ENCODE measurements at regions not wholly inside any gene's neighbourhood (a gene's known extent, or its start where the extent isn't known, plus 50 kb on each side); places are given as distances from the start of the nearest gene placed in this dataset.

DNA sequence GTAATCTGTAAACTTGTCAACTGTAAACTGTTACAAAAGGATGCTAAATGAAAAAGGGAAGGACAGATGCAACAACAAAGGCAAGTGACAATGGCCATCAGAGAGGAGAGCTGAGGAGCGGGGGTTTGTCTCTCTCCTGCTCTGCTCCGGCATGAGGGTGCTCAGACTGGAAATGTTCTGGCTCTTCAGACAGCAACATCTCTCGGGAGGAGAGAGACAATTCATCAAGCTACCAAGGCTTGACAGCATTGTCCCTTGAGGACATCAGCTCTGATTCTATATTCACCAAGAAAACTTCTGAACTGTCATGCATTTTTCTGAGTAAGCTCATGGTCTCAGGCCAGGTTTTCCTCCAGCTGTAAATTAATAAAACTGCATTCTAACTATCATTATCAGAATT lies 408.2 kb downstream of the IGSF11 start:
- no peak overlapping the region for H3K4me3 ChIP-seq (ENCODE audit: control insufficient read depth, low read depth, low read length)
- TF ChIP-seq, protein P1, sequence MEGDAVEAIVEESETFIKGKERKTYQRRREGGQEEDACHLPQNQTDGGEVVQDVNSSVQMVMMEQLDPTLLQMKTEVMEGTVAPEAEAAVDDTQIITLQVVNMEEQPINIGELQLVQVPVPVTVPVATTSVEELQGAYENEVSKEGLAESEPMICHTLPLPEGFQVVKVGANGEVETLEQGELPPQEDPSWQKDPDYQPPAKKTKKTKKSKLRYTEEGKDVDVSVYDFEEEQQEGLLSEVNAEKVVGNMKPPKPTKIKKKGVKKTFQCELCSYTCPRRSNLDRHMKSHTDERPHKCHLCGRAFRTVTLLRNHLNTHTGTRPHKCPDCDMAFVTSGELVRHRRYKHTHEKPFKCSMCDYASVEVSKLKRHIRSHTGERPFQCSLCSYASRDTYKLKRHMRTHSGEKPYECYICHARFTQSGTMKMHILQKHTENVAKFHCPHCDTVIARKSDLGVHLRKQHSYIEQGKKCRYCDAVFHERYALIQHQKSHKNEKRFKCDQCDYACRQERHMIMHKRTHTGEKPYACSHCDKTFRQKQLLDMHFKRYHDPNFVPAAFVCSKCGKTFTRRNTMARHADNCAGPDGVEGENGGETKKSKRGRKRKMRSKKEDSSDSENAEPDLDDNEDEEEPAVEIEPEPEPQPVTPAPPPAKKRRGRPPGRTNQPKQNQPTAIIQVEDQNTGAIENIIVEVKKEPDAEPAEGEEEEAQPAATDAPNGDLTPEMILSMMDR (conservative IDR thresholded peaks at IDR 0.05; ENCODE audit: control insufficient read depth, insufficient read depth, low read depth, low read length) = no peak
- no peak for DNase-seq (ENCODE audit: low read depth)

DNA sequence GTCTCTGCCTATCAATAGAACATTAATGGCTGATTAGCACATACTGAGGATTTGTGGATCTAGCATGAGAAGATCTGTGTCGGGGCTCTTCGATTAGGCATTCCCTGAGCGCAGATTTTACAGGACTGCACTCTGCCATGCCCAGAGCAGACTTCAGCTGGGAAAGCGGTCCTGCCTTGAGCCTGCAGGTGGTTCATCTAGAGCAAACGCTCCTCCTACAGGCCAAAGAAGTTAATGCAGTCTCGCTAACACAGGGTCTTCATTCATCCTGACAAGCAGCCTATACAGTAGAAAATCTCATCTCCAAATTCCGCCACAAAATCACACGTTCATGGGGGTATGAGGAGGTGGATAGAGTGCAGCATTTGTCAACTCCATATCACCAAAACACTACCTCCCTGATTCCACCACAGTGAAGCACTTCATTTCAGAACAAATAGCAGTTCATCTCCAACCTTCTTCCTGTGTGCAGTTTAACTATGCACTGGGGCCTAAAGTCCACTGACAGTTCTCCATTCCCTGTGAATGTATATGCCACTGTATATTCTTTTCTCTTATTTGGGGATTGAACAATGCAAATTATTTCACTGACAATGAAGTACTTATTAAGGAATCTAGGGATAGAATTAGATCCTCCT lies 405.8 kb downstream of the IGSF11 start:
- H3K4me3 ChIP-seq (ENCODE audit: control insufficient read depth, low read depth, low read length) = no peak overlapping the region
- TF ChIP-seq, protein P1 (conservative IDR thresholded peaks at IDR 0.05; ENCODE audit: control insufficient read depth, insufficient read depth, low read depth, low read length) = peak; percentile 70
- DNase-seq (ENCODE audit: low read depth) = peak; percentile 55

GRCh38 chr3:118629821-118630220 lies 404.8 kb downstream of the IGSF11 start:
- H3K4me3 ChIP-seq (ENCODE audit: control insufficient read depth, low read depth, low read length) = no peak overlapping the region
- TF ChIP-seq, protein P1 (conservative IDR thresholded peaks at IDR 0.05; ENCODE audit: control insufficient read depth, insufficient read depth, low read depth, low read length) = no peak
- no peak for DNase-seq (ENCODE audit: low read depth)

DNA sequence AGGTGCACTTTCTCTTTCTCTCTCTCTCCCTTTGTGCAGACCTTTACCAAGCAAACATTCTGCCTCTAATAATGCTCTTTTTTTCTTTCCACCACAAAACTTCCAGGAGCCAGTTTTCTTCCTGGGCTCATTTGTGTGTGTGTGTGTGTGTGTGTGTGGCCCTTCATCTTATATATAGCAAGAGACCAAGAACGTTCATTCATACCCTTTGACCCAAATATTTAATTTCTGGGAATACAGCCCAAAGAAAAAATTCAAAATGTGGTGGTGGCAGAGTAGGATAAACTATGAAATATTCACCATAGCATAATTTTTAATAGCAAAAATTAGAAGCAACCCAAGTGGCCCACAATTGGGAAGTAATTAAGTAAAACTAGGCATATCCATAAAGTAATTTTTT lies 398.9 kb downstream of the IGSF11 start:
- TF ChIP-seq, protein P1 (conservative IDR thresholded peaks at IDR 0.05; ENCODE audit: control insufficient read depth, insufficient read depth, low read depth, low read length) = no peak
- H3K4me3 ChIP-seq (ENCODE audit: control insufficient read depth, low read depth, low read length) = no peak overlapping the region
- no peak for DNase-seq (ENCODE audit: low read depth)

GRCh38 chr3:118636841-118637240 lies 397.8 kb downstream of the IGSF11 start:
- TF ChIP-seq, protein P1 (conservative IDR thresholded peaks at IDR 0.05; ENCODE audit: control insufficient read depth, insufficient read depth, low read depth, low read length) = no peak
- no peak for DNase-seq (ENCODE audit: low read depth)
- H3K4me3 ChIP-seq (ENCODE audit: control insufficient read depth, low read depth, low read length) = no peak overlapping the region

DNA sequence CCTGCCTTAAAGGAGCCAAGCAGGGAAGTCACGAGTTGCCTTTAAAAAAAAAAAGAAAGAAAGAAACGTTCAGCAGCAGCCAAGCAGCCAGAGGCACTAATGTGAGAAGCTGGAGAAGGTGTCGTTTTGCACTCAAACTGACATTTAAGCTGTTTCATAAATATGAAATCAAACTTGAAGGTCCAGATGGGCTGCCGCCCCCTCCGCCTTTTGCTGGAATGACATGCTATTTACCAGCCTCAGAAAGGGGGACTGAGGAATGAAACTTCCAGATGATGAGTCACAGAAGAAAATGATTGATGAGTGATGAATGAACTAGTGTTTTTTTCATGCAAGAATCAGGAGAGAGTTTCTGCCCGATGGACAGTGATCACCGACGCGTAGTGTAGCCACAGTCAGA lies 396.8 kb downstream of the IGSF11 start:
- no peak overlapping the region for H3K4me3 ChIP-seq (ENCODE audit: control insufficient read depth, low read depth, low read length)
- DNase-seq (ENCODE audit: low read depth) = no peak
- TF ChIP-seq, protein P1 (conservative IDR thresholded peaks at IDR 0.05; ENCODE audit: control insufficient read depth, insufficient read depth, low read depth, low read length) = no peak

- no peak for DNase-seq (ENCODE audit: low read depth)
- TF ChIP-seq, protein P1 (conservative IDR thresholded peaks at IDR 0.05; ENCODE audit: control insufficient read depth, insufficient read depth, low read depth, low read length) = no peak
- no peak overlapping the region for H3K4me3 ChIP-seq (ENCODE audit: control insufficient read depth, low read depth, low read length)
Measured at GRCh38 chr3:118641608-118642007, 393.0 kb downstream of the IGSF11 start.

Data from fibroblast of mammary gland (primary cell).